ENCODE measurements at regions not wholly inside any gene's neighbourhood (a gene's known extent, or its start where the extent isn't known, plus 50 kb on each side); places are given as distances from the start of the nearest gene placed in this dataset.

- WGBS, 4 donors: 70 to 78% (median 73%) methylated on average over 1 of the region's 1 CpG
- intact Hi-C loops (cut with DNase I): no loop called here
- Histone ChIP-seq H3K27ac (no peak overlapping the region), H3K27me3 (no peaks in the 10 kb centered on the region), H3K4me1 (no peaks in the 10 kb centered on the region), H3K4me3 (no peak overlapping the region), H3K36me3 (no peaks in the 10 kb centered on the region), H3K9me3 (no peaks in the 10 kb centered on the region)
- no peak for ATAC-seq
- no peak for DNase-seq
- TF ChIP-seq CTCF (IDR thresholded peaks at IDR 0.05) (no peak), POLR2A (IDR thresholded peaks at IDR 0.05) (no peak)
Observed at GRCh38 chr4:156084373-156084772, 130.7 kb upstream of the CTSO start.

GRCh38 chr4:156073976-156074375 is 120.3 kb upstream of the CTSO start:
- DNase-seq: no peak
- Histone ChIP-seq H3K36me3 (no peaks in the 10 kb centered on the region), H3K27me3 (no peaks in the 10 kb centered on the region), H3K4me3 (no peak overlapping the region), H3K4me1 (no peaks in the 10 kb centered on the region), H3K9me3 (peaks cover 0 to 21% (median 9%) of the 10 kb centered on the region in 12 donors), H3K27ac (no peak overlapping the region)
- no peak for TF ChIP-seq CTCF (IDR thresholded peaks at IDR 0.05)
- no peak for TF ChIP-seq POLR2A (IDR thresholded peaks at IDR 0.05)
- WGBS, 4 donors: 64 to 72% (median 66%) methylated on average over 2 of the region's 2 CpGs
- no peak for ATAC-seq
- intact Hi-C loops (cut with DNase I): no loop called here

GRCh38 chr4:156060661-156061060 is 107.0 kb upstream of the CTSO start:
- TF ChIP-seq POLR2A (IDR thresholded peaks at IDR 0.05) (no peak), CTCF (IDR thresholded peaks at IDR 0.05) (no peak)

GRCh38 chr4:156053174-156053573 is 99.5 kb upstream of the CTSO start:
- WGBS, 4 donors: 47 to 58% (median 53%) methylated on average over 3 of the region's 3 CpGs
- Histone ChIP-seq H3K9me3 (no peaks in the 10 kb centered on the region), H3K4me1 (no peaks in the 10 kb centered on the region), H3K4me3 (no peak overlapping the region), H3K27ac (no peak overlapping the region), H3K36me3 (no peaks in the 10 kb centered on the region), H3K27me3 (no peaks in the 10 kb centered on the region)
- ATAC-seq (no peak), DNase-seq (no peak)
- intact Hi-C loops (cut with DNase I): no loop called here
- TF ChIP-seq CTCF (IDR thresholded peaks at IDR 0.05) (no peak), POLR2A (IDR thresholded peaks at IDR 0.05) (no peak)

More at GRCh38 chr4:156060661-156061060, 107.0 kb upstream of the CTSO start:
- no peaks in the 10 kb centered on the region for H3K4me1 ChIP-seq
- intact Hi-C loops (cut with DNase I): no loop called here
- DNase-seq (no peak), ATAC-seq (no peak)
- H3K27me3 ChIP-seq: no peaks in the 10 kb centered on the region
- no peak overlapping the region for H3K27ac ChIP-seq
- 76 to 83% (median 79%) methylated on average over 3 of the region's 3 CpGs for WGBS, 4 donors
- no peaks in the 10 kb centered on the region for H3K9me3 ChIP-seq
- no peaks in the 10 kb centered on the region for H3K36me3 ChIP-seq
- H3K4me3 ChIP-seq: no peak overlapping the region
